Urothelium cell line (cell line): ENCODE measurements at regions not wholly inside any gene's neighbourhood (a gene's known extent, or its start where the extent isn't known, plus 50 kb on each side); places are given as distances from the start of the nearest gene placed in this dataset.

Experiments used
- DNase-seq: peaks from one replicate; pipeline ENCODE4 v3.0.0; 2011; ENCODE audit warnings: low spot score, mixed read lengths
- FAIRE-seq: peaks from 2 replicates; lab custom pipeline; 2011; peaks lifted over from hg19 to GRCh38; lab: Jason Lieb, UNC

GRCh38 chr13:103795892-103796478, 729.8 kb upstream of the SLC10A2 start:
- no peak for DNase-seq
- FAIRE-seq, result no peak

GRCh38 chr13:103794526-103794925, 728.3 kb upstream of the SLC10A2 start:
- DNase-seq, result no peak
- FAIRE-seq, result no peak

- DNase-seq, result no peak
- no peak for FAIRE-seq
These were observed 721.9 kb upstream of the SLC10A2 start for GRCh38 chr13:103788061-103788652.

GRCh38 chr13:103772576-103772975, 706.4 kb upstream of the SLC10A2 start:
- FAIRE-seq (no peak), DNase-seq (no peak)

GRCh38 chr13:103762523-103762922, 696.3 kb upstream of the SLC10A2 start:
- DNase-seq, result no peak
- no peak for FAIRE-seq

GRCh38 chr13:103759361-103759760, 693.1 kb upstream of the SLC10A2 start:
- DNase-seq, result no peak
- FAIRE-seq, result no peak

- DNase-seq (no peak), FAIRE-seq (no peak)
These were observed 692.0 kb upstream of the SLC10A2 start for GRCh38 chr13:103758222-103758621.

- DNase-seq, result no peak
These were observed 691.1 kb upstream of the SLC10A2 start for GRCh38 chr13:103757361-103757760.

GRCh38 chr13:103754783-103755182, 688.6 kb upstream of the SLC10A2 start:
- DNase-seq, result no peak
- FAIRE-seq, result no peak

More at GRCh38 chr13:103757361-103757760, 691.1 kb upstream of the SLC10A2 start:
- FAIRE-seq, result no peak

- DNase-seq, result no peak
- FAIRE-seq, result no peak
These were observed 668.6 kb upstream of the SLC10A2 start for GRCh38 chr13:103734837-103735236.

- DNase-seq (no peak), FAIRE-seq (no peak)
These were observed 665.7 kb upstream of the SLC10A2 start for GRCh38 chr13:103731959-103732358.

GRCh38 chr13:103730407-103730806, 664.2 kb upstream of the SLC10A2 start:
- DNase-seq (no peak), FAIRE-seq (no peak)

- DNase-seq, result no peak
- FAIRE-seq, result no peak
These were observed 660.6 kb upstream of the SLC10A2 start for GRCh38 chr13:103726808-103727207.

GRCh38 chr13:103716718-103717117, 650.5 kb upstream of the SLC10A2 start:
- DNase-seq (no peak), FAIRE-seq (no peak)

- FAIRE-seq, result no peak
- no peak for DNase-seq
These were observed 649.1 kb upstream of the SLC10A2 start for GRCh38 chr13:103715335-103715734.

- FAIRE-seq (no peak), DNase-seq (no peak)
These were observed 637.0 kb upstream of the SLC10A2 start for GRCh38 chr13:103703246-103703645.

- DNase-seq (no peak), FAIRE-seq (no peak)
These were observed 631.8 kb upstream of the SLC10A2 start for GRCh38 chr13:103698000-103698399.

- DNase-seq (no peak), FAIRE-seq (no peak)
These were observed 629.1 kb upstream of the SLC10A2 start for GRCh38 chr13:103695320-103695719.

- no peak for FAIRE-seq
These were observed 628.3 kb upstream of the SLC10A2 start for GRCh38 chr13:103694471-103694870.

GRCh38 chr13:103694033-103694432, 627.8 kb upstream of the SLC10A2 start:
- no peak for DNase-seq
- no peak for FAIRE-seq

More at GRCh38 chr13:103694471-103694870, 628.3 kb upstream of the SLC10A2 start:
- no peak for DNase-seq

GRCh38 chr13:103692442-103692841, 626.2 kb upstream of the SLC10A2 start:
- DNase-seq (no peak), FAIRE-seq (no peak)

GRCh38 chr13:103676329-103676728, 610.1 kb upstream of the SLC10A2 start:
- DNase-seq, result no peak
- no peak for FAIRE-seq

GRCh38 chr13:103671547-103671946, 605.3 kb upstream of the SLC10A2 start:
- no peak for DNase-seq
- FAIRE-seq, result no peak
